H9 (cell line): ENCODE measurements at regions not wholly inside any gene's neighbourhood (a gene's known extent, or its start where the extent isn't known, plus 50 kb on each side); places are given as distances from the start of the nearest gene placed in this dataset.

Experiments
- DNase-seq: peaks from one replicate; pipeline ENCODE4 v3.0.0-alpha.2; 2017
- H2AFZ ChIP-seq: one replicate; pipeline ENCODE4 v1.6.1; 2013; ENCODE audit warnings: mild to moderate bottlenecking, low read length, control low read depth, moderate library complexity
- H2AK5ac ChIP-seq: 2 replicates; pipeline ENCODE4 v1.6.1; 2013; ENCODE audit warnings: low read length, control low read depth, mixed read lengths; ENCODE audit not compliant: insufficient read length
- H2BK120ac ChIP-seq: one replicate; pipeline ENCODE4 v1.6.1; 2013; ENCODE audit warnings: low read depth, mild to moderate bottlenecking, low read length, control low read depth, inconsistent platforms; ENCODE audit not compliant: poor library complexity, severe bottlenecking
- H2BK12ac ChIP-seq: 2 replicates; pipeline ENCODE4 v1.6.1; 2013; ENCODE audit warnings: low read length, control low read depth, mixed read lengths, low read depth; ENCODE audit not compliant: insufficient read length
- H2BK15ac ChIP-seq: 2 replicates; pipeline ENCODE4 v1.6.1; 2013; ENCODE audit warnings: low read depth, low read length, control low read depth
- H2BK20ac ChIP-seq: one replicate; pipeline ENCODE4 v1.6.1; 2013; ENCODE audit warnings: low read depth, mild to moderate bottlenecking, low read length, control low read depth, inconsistent platforms; ENCODE audit not compliant: poor library complexity, severe bottlenecking
- H2BK5ac ChIP-seq: 2 replicates; pipeline ENCODE4 v1.6.1; 2013; ENCODE audit warnings: low read length, control low read depth, mixed read lengths; ENCODE audit not compliant: insufficient read length
- H3K14ac ChIP-seq: 2 replicates; pipeline ENCODE4 v1.6.1; 2013; ENCODE audit warnings: low read length, control low read depth; ENCODE audit not compliant: insufficient read depth
- H3K18ac ChIP-seq: 2 replicates; pipeline ENCODE4 v1.6.1; 2013; ENCODE audit warnings: low read depth, mild to moderate bottlenecking, mixed read lengths, low read length, control low read depth; ENCODE audit not compliant: insufficient read length
- H3K23ac ChIP-seq: 2 replicates; pipeline ENCODE4 v1.6.1; 2013; ENCODE audit warnings: low read length, control low read depth, mixed read lengths, low read depth; ENCODE audit not compliant: insufficient read length
- H3K23me2 ChIP-seq: 2 replicates; pipeline ENCODE4 v1.6.1; 2013; ENCODE audit warnings: low read depth, mild to moderate bottlenecking, mixed read lengths, low read length, control low read depth; ENCODE audit not compliant: insufficient read length, poor library complexity, severe bottlenecking
- H3K27ac ChIP-seq: 2 replicates; pipeline ENCODE4 v1.5.1; 2013; ENCODE audit warnings: low read length, control low read depth, mixed read lengths, low read depth; ENCODE audit not compliant: insufficient read length
- H3K27me3 ChIP-seq: 2 replicates; pipeline ENCODE4 v1.6.1; 2013; ENCODE audit warnings: low read length, control low read depth, inconsistent platforms; ENCODE audit not compliant: insufficient read depth
- H3K4ac ChIP-seq: 2 replicates; pipeline ENCODE4 v1.6.1; 2013; ENCODE audit warnings: low read depth, mild to moderate bottlenecking, control low read depth, inconsistent platforms, low read length, moderate library complexity
- H3K4me1 ChIP-seq: 2 replicates; pipeline ENCODE4 v1.6.1; 2013; ENCODE audit warnings: low read length, control low read depth, inconsistent platforms; ENCODE audit not compliant: insufficient read depth
- H3K4me2 ChIP-seq: 2 replicates; pipeline ENCODE4 v1.6.1; 2013; ENCODE audit warnings: low read length, control low read depth, mixed read lengths; ENCODE audit not compliant: insufficient read length, insufficient read depth
- H3K56ac ChIP-seq: 2 replicates; pipeline ENCODE4 v1.6.1; 2013; ENCODE audit warnings: low read depth, mild to moderate bottlenecking, mixed read lengths, low read length, control low read depth; ENCODE audit not compliant: insufficient read length
- H3K79me1 ChIP-seq: 2 replicates; pipeline ENCODE4 v1.6.1; 2013; ENCODE audit warnings: low read depth, mild to moderate bottlenecking, moderate library complexity, low read length, control low read depth, inconsistent platforms; ENCODE audit not compliant: insufficient read depth, poor library complexity, severe bottlenecking
- H3K79me2 ChIP-seq: 2 replicates; pipeline ENCODE4 v1.6.1; 2013; ENCODE audit warnings: low read length, control low read depth, inconsistent platforms; ENCODE audit not compliant: insufficient read depth
- H3K9ac ChIP-seq: 2 replicates; pipeline ENCODE4 v1.6.1; 2013; ENCODE audit warnings: low read length, control low read depth, mixed read lengths; ENCODE audit not compliant: insufficient read length; ENCODE audit errors: extremely low read depth
- H3K9me3 ChIP-seq: one replicate; pipeline ENCODE4 v1.6.1; 2013; ENCODE audit warnings: low read depth, low read length, inconsistent platforms; ENCODE audit not compliant: control insufficient read depth
- H3T11ph ChIP-seq: one replicate; pipeline ENCODE4 v1.6.1; 2013; ENCODE audit warnings: mild to moderate bottlenecking, low read length, control low read depth, inconsistent platforms
- H4K20me1 ChIP-seq: one replicate; pipeline ENCODE4 v1.6.1; 2013; ENCODE audit not compliant: control insufficient read depth, insufficient read length, insufficient read depth
- H4K5ac ChIP-seq: 2 replicates; pipeline ENCODE4 v1.6.1; 2013; ENCODE audit warnings: low read depth, mild to moderate bottlenecking, mixed read lengths, low read length, control low read depth; ENCODE audit not compliant: insufficient read length
- H4K8ac ChIP-seq: replicated peaks from 2 replicates; pipeline ENCODE4 v1.6.1; 2013; ENCODE audit warnings: low read length, control low read depth, mixed read lengths, low read depth; ENCODE audit not compliant: insufficient read length
- H4K91ac ChIP-seq: 2 replicates; pipeline ENCODE4 v1.6.1; 2013; ENCODE audit warnings: low read depth, mild to moderate bottlenecking, moderate library complexity, mixed read lengths, low read length, control low read depth; ENCODE audit not compliant: insufficient read length
- H3K27ac Mint-ChIP-seq, 3 experiments: 2 replicates in 2 of 3; 3 replicates in 1 of 3; pipeline ENCODE4 v1.8.0; 2020 to 2021; ENCODE audit warnings: mixed read lengths in 3 of 3, mild to moderate bottlenecking in 1 of 3, moderate library complexity in 1 of 3
- H3K27me3 Mint-ChIP-seq: 2 replicates; pipeline ENCODE4 v1.8.0; 2021; ENCODE audit warnings: low read depth, mild to moderate bottlenecking, moderate library complexity, mixed read lengths
- H3K36me3 Mint-ChIP-seq, 3 experiments: 2 replicates in 2 of 3; 3 replicates in 1 of 3; pipeline ENCODE4 v1.8.0; 2020 to 2021; ENCODE audit warnings: low read depth in 3 of 3, mixed read lengths in 3 of 3; ENCODE audit not compliant: insufficient read depth in 1 of 3
- H3K4me1 Mint-ChIP-seq, 2 experiments: 2 replicates each; pipeline ENCODE4 v1.8.0; 2020; ENCODE audit warnings: mixed read lengths in 2 of 2
- H3K4me3 Mint-ChIP-seq, 2 experiments: 2 replicates in 1 of 2; 3 replicates in 1 of 2; pipeline ENCODE4 v1.8.0; 2020 to 2021; ENCODE audit warnings: mild to moderate bottlenecking in 2 of 2, mixed read lengths in 2 of 2, moderate library complexity in 1 of 2
- H3K9me3 Mint-ChIP-seq, 2 experiments: 2 replicates in 1 of 2; 3 replicates in 1 of 2; pipeline ENCODE4 v1.8.0; 2020; ENCODE audit warnings: mild to moderate bottlenecking in 2 of 2, mixed read lengths in 2 of 2, moderate library complexity in 1 of 2
- WGBS: extraction: QIAGEN DNeasy Blood & Tissue Kit; methylation state at CpG from one replicate; pipeline ENCODE4 v1.1.7; 2013; ENCODE audit warnings: missing lambda C conversion rate, low lambda C conversion rate, mixed read lengths; ENCODE audit not compliant: insufficient read length; ENCODE audit errors: extremely low coverage; 5-methylcytosine and 5-hydroxymethylcytosine counted together
- TF ChIP-seq, protein P1 (sequence below): fragments of 200-600 bp; sonication (generic); conservative IDR thresholded peaks from 3 replicates; pipeline ENCODE4 v1.8.0; 2021; ENCODE audit warnings: antibody characterized with exemption, mild to moderate bottlenecking

DNA sequence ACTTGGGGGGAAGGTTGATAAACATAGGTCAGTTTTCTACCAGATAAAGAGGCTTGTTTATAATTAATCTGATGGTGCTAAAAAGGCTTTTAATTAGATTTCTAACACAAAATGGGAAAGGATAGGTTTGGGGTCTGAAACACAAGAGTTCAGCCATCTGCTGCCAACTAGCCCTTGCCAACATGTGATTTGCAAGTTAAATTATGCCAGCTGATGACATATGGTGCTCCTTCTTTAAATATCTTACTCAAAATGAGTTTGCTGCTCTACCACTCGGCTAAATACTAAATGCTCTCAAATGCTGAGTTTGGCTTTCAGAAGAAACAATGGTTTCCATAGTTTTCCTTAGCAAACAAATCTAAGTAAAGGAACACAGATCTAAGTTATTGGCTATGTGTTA is 557.8 kb upstream of the CCDC54 start:
- no peak overlapping the region for H3K4me3 Mint-ChIP-seq
- no peak overlapping the region for H3K27ac ChIP-seq
- H3T11ph ChIP-seq: no peak overlapping the region
- H3K4me1 Mint-ChIP-seq: peaks cover 17 to 20% of the 10 kb centered on the region in 2 experiments
- no peak overlapping the region for H3K4me2 ChIP-seq
- H2BK20ac ChIP-seq: no peak overlapping the region
- no peak overlapping the region for H2BK15ac ChIP-seq
- H4K20me1 ChIP-seq: no peaks in the 10 kb centered on the region
- 0 out of 2 replicates have a peak, but pooled peaks cover 2% of the 10 kb centered on the region for H3K27me3 Mint-ChIP-seq
- H3K79me1 ChIP-seq: no peaks in the 10 kb centered on the region
- no peak overlapping the region; a peak in 1 of 7 replicates for H3K27ac Mint-ChIP-seq
- H3K4me1 ChIP-seq: no peaks in the 10 kb centered on the region
- no peak overlapping the region for H3K14ac ChIP-seq
- no peak overlapping the region for H3K9ac ChIP-seq
- no peaks in the 10 kb centered on the region for H3K79me2 ChIP-seq
- H3K56ac ChIP-seq: no peak overlapping the region
- no peak overlapping the region for H3K23ac ChIP-seq
- no peak overlapping the region for H4K91ac ChIP-seq
- H4K8ac ChIP-seq: no peak overlapping the region
- H3K36me3 Mint-ChIP-seq: peaks cover 8 to 20% (median 18%) of the 10 kb centered on the region in 3 experiments
- no peak overlapping the region for H4K5ac ChIP-seq
- TF ChIP-seq, protein P1, sequence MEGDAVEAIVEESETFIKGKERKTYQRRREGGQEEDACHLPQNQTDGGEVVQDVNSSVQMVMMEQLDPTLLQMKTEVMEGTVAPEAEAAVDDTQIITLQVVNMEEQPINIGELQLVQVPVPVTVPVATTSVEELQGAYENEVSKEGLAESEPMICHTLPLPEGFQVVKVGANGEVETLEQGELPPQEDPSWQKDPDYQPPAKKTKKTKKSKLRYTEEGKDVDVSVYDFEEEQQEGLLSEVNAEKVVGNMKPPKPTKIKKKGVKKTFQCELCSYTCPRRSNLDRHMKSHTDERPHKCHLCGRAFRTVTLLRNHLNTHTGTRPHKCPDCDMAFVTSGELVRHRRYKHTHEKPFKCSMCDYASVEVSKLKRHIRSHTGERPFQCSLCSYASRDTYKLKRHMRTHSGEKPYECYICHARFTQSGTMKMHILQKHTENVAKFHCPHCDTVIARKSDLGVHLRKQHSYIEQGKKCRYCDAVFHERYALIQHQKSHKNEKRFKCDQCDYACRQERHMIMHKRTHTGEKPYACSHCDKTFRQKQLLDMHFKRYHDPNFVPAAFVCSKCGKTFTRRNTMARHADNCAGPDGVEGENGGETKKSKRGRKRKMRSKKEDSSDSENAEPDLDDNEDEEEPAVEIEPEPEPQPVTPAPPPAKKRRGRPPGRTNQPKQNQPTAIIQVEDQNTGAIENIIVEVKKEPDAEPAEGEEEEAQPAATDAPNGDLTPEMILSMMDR: no peak
- H2AK5ac ChIP-seq: no peak overlapping the region
- no peak overlapping the region for H2BK12ac ChIP-seq
- H3K9me3 ChIP-seq: no peaks in the 10 kb centered on the region
- no peak overlapping the region for H2AFZ ChIP-seq
- H3K18ac ChIP-seq: no peak overlapping the region
- no peak overlapping the region for H2BK120ac ChIP-seq
- H2BK5ac ChIP-seq: no peak overlapping the region
- H3K4ac ChIP-seq: no peak overlapping the region
- peaks cover 2 to 3% of the 10 kb centered on the region in 2 experiments; a peak in 1 of 5 replicates for H3K9me3 Mint-ChIP-seq
- WGBS: no CpG with 5 or more reads among the region's 1 CpG
- no peak for DNase-seq
- H3K27me3 ChIP-seq: no peaks in the 10 kb centered on the region
- H3K23me2 ChIP-seq: no peaks in the 10 kb centered on the region
